ENCODE measurements at regions not wholly inside any gene's neighbourhood (a gene's known extent, or its start where the extent isn't known, plus 50 kb on each side); places are given as distances from the start of the nearest gene placed in this dataset.

DNA sequence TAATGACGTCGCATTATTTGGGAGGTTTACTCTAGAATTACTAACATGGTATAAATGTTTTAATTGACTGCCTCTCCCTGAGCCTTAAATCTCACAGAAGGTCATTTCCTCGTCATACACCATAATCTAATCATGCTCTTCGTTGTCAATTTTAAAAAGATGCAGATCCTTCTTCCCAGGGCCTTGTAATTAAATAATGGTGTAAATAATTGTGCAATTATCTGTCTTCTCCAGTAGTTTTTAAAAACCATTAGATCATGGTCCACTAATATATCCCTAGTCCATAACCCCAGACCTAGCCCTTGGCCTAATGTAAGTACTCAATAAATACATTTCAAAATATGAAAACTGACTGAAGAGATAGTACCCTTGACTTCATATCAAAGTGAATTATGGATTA lies 181.5 kb upstream of the GNAI1 start:
- no peak overlapping the region for H3K9ac ChIP-seq (ENCODE audit: low read length)
- no peak for TF ChIP-seq EZH2 (optimal IDR thresholded peaks at IDR 0.05; ENCODE audit: low read depth, low read length)
- TF ChIP-seq, protein P1, sequence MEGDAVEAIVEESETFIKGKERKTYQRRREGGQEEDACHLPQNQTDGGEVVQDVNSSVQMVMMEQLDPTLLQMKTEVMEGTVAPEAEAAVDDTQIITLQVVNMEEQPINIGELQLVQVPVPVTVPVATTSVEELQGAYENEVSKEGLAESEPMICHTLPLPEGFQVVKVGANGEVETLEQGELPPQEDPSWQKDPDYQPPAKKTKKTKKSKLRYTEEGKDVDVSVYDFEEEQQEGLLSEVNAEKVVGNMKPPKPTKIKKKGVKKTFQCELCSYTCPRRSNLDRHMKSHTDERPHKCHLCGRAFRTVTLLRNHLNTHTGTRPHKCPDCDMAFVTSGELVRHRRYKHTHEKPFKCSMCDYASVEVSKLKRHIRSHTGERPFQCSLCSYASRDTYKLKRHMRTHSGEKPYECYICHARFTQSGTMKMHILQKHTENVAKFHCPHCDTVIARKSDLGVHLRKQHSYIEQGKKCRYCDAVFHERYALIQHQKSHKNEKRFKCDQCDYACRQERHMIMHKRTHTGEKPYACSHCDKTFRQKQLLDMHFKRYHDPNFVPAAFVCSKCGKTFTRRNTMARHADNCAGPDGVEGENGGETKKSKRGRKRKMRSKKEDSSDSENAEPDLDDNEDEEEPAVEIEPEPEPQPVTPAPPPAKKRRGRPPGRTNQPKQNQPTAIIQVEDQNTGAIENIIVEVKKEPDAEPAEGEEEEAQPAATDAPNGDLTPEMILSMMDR (IDR thresholded peaks at IDR 0.05; ENCODE audit: low read length): no peak
- no peak for TF ChIP-seq EZH2phosphoT487 (IDR thresholded peaks at IDR 0.05; ENCODE audit: low read length)

DNA sequence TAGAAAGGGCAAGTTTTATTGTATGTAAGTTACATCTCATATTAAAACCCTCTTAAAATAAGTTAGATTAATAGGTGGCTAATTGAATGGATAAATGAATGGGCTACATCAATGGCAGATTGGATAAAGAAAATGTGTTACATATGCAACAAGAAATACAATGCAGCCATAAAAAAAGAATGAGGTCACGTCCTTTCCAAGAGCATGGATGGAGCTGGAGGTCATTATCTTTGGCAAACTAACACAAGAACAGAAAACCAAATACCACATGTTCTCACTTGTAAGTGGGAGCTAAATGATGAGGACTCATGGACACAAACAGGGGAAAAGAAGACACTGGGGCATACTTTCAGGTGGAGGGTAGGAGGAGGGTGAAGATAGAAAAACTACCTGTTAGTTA lies 182.2 kb upstream of the GNAI1 start:
- no peak for TF ChIP-seq EZH2 (optimal IDR thresholded peaks at IDR 0.05; ENCODE audit: low read depth, low read length)
- TF ChIP-seq EZH2phosphoT487 (IDR thresholded peaks at IDR 0.05; ENCODE audit: low read length): no peak
- TF ChIP-seq, protein P1 (IDR thresholded peaks at IDR 0.05; ENCODE audit: low read length): no peak
- Histone ChIP-seq H2AFZ (ENCODE audit: low read length) (no peak overlapping the region), H3K27me3 (replicated peaks; ENCODE audit: insufficient read depth, low read length) (no peaks in the 10 kb centered on the region), H3K36me3 (replicated peaks; ENCODE audit: insufficient read depth, low read length) (no peaks in the 10 kb centered on the region), H3K4me3 (ENCODE audit: low read length) (no peak overlapping the region), H3K9me3 (replicated peaks; ENCODE audit: insufficient read depth, low read length) (no peaks in the 10 kb centered on the region), H3K9me2 (replicated peaks; ENCODE audit: insufficient read depth, low read length) (no peaks in the 10 kb centered on the region), H3K27ac (ENCODE audit: low read length) (no peak overlapping the region), H3K79me2 (ENCODE audit: low read length) (no peaks in the 10 kb centered on the region), H3K9ac (ENCODE audit: low read length) (no peak overlapping the region), H4K20me1 (ENCODE audit: insufficient read depth, low read length) (no peaks in the 10 kb centered on the region), H3K4me1 (ENCODE audit: low read length) (no peaks in the 10 kb centered on the region), H3F3A (ENCODE audit: insufficient read depth, low read length) (no peaks in the 10 kb centered on the region), H3K4me2 (ENCODE audit: low read depth, low read length) (no peak overlapping the region)
- DNase-seq: no peak

More for the DNA sequence above, 181.5 kb upstream of the GNAI1 start:
- no peaks in the 10 kb centered on the region for H3K27me3 ChIP-seq (replicated peaks; ENCODE audit: insufficient read depth, low read length)
- H3K79me2 ChIP-seq (ENCODE audit: low read length): no peaks in the 10 kb centered on the region
- H4K20me1 ChIP-seq (ENCODE audit: insufficient read depth, low read length): no peaks in the 10 kb centered on the region
- no peaks in the 10 kb centered on the region for H3K9me2 ChIP-seq (replicated peaks; ENCODE audit: insufficient read depth, low read length)
- no peaks in the 10 kb centered on the region for H3K36me3 ChIP-seq (replicated peaks; ENCODE audit: insufficient read depth, low read length)
- H3K9me3 ChIP-seq (replicated peaks; ENCODE audit: insufficient read depth, low read length): no peaks in the 10 kb centered on the region
- no peaks in the 10 kb centered on the region for H3F3A ChIP-seq (ENCODE audit: insufficient read depth, low read length)
- no peak overlapping the region for H3K4me3 ChIP-seq (ENCODE audit: low read length)
- H3K27ac ChIP-seq (ENCODE audit: low read length): no peak overlapping the region
- H2AFZ ChIP-seq (ENCODE audit: low read length): no peak overlapping the region
- DNase-seq: no peak
- H3K4me1 ChIP-seq (ENCODE audit: low read length): no peaks in the 10 kb centered on the region
- H3K4me2 ChIP-seq (ENCODE audit: low read depth, low read length): no peak overlapping the region

DNA sequence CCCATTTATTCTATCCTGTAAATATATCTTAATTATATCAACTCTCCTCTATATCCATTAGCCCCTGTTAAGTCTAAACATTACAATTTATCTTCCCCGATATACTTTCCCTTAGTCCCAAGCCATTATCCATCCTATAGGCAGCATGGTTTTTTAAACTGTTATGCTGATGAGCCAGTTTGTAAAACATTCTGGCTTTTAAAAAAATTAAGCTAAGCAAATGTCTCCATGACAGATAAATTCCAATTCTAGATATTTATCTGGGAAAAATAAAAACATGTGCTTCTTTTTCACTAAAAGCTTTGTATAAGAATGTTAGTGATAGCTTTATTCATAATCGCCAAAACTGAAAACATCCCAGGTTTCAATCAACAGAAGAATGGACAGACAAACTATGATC lies 183.2 kb upstream of the GNAI1 start:
- no peaks in the 10 kb centered on the region for H4K20me1 ChIP-seq (ENCODE audit: insufficient read depth, low read length)
- no peak overlapping the region for H3K9ac ChIP-seq (ENCODE audit: low read length)
- H3K36me3 ChIP-seq (replicated peaks; ENCODE audit: insufficient read depth, low read length): no peaks in the 10 kb centered on the region
- H3K4me2 ChIP-seq (ENCODE audit: low read depth, low read length): no peak overlapping the region
- DNase-seq: no peak
- TF ChIP-seq, protein P1 (IDR thresholded peaks at IDR 0.05; ENCODE audit: low read length): no peak
- TF ChIP-seq EZH2 (optimal IDR thresholded peaks at IDR 0.05; ENCODE audit: low read depth, low read length) (no peak), EZH2phosphoT487 (IDR thresholded peaks at IDR 0.05; ENCODE audit: low read length) (no peak)
- no peak overlapping the region for H3K27ac ChIP-seq (ENCODE audit: low read length)
- no peaks in the 10 kb centered on the region for H3K9me2 ChIP-seq (replicated peaks; ENCODE audit: insufficient read depth, low read length)
- no peak overlapping the region for H3K4me3 ChIP-seq (ENCODE audit: low read length)
- no peaks in the 10 kb centered on the region for H3F3A ChIP-seq (ENCODE audit: insufficient read depth, low read length)
- no peaks in the 10 kb centered on the region for H3K9me3 ChIP-seq (replicated peaks; ENCODE audit: insufficient read depth, low read length)
- H3K79me2 ChIP-seq (ENCODE audit: low read length): no peaks in the 10 kb centered on the region
- H2AFZ ChIP-seq (ENCODE audit: low read length): no peak overlapping the region
- H3K4me1 ChIP-seq (ENCODE audit: low read length): no peaks in the 10 kb centered on the region
- H3K27me3 ChIP-seq (replicated peaks; ENCODE audit: insufficient read depth, low read length): no peaks in the 10 kb centered on the region
